SK-N-MC (cell line): ENCODE measurements at regions not wholly inside any gene's neighbourhood (a gene's known extent, or its start where the extent isn't known, plus 50 kb on each side); places are given as distances from the start of the nearest gene placed in this dataset.

Experiments used
- EZH2 ChIP-seq: fragments of 200-600 bp; sonication (generic); IDR thresholded peaks from one replicate; pipeline ENCODE4 v1.6.1; 2017; ENCODE audit warnings: antibody characterized with exemption
- FOXP2 ChIP-seq: optimal IDR thresholded peaks from 2 replicates; pipeline ENCODE3; 2011; ENCODE audit warnings: mild to moderate bottlenecking, moderate library complexity; ENCODE audit not compliant: insufficient read depth; ENCODE audit errors: extremely low read length, control extremely low read depth
- POLR2AphosphoS5 ChIP-seq: IDR thresholded peaks from 2 replicates; pipeline ENCODE4 v1.6.1; 2012; ENCODE audit warnings: mild to moderate bottlenecking, low read depth, low read length, borderline replicate concordance

- TF ChIP-seq POLR2AphosphoS5 (no peak), EZH2 (no peak), FOXP2 (no peak)
These were observed 726.2 kb upstream of the SGCG start for GRCh38 chr13:22454586-22454985.
